GM21619 (cell line): ENCODE measurements at regions not wholly inside any gene's neighbourhood (a gene's known extent, or its start where the extent isn't known, plus 50 kb on each side); places are given as distances from the start of the nearest gene placed in this dataset.

Experiments
- ATAC-seq: cut with Tn5 transposase; IDR thresholded peaks from one replicate; pipeline ENCODE4 v1.9.1; 2021; ENCODE audit not compliant: unreplicated experiment

DNA sequence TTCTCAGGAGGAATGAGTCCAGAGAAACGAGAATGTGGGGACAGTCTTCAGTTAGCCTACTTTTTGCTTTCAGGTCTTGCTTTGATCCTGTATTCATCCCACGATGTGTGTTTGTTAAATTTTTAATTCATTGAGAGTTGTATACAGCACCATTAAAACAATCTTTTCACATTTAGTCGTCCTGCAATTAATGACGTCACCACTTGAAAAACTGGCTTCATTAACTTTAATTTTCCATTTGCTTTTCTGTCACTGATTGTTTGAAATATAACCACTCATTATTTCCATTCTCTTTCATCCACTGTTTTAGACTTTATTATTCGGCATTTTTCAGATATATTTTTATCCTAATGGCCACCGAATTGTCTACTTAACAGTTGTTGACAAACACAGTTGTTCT lies 146.9 kb downstream of the TFEC start:
- no peak for ATAC-seq

DNA sequence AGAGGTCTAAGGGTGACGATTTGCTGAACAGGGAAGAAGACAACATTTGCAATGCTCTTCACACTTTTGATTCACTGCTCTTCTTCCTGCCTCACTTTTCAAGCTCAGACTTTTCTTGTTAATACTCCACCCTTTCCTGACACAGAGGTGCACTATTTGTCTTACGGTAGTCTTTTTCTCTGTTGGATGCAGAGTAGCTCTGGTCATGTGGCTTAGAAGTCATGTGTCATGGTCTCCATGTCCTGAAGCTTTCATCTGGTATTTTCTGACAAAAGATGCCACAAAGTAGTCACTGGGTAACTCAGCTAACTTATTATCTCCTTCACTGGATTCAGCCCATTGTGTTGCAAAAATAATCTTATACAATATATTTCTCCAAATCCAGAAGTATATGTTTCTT lies 149.1 kb downstream of the TFEC start:
- no peak for ATAC-seq

DNA sequence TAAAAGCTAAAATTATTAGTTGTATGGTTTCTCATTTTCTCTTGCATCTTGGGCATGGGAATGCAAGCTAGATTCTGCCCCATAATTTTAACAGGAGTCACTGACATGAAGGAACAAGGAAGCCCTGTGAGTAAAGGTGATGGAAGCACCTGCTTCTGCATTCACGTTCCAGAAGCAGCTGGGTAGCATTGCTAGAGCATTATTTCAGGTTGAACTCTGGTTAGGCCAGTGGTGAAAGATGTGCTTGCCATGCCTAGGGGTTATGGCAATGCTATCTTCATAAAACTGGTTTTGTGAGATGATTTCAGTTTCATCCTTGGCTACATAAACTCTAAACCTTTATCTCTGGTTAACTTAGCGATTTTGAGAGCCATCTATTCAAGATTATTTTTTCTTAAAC lies 151.4 kb downstream of the TFEC start:
- ATAC-seq = no peak

DNA sequence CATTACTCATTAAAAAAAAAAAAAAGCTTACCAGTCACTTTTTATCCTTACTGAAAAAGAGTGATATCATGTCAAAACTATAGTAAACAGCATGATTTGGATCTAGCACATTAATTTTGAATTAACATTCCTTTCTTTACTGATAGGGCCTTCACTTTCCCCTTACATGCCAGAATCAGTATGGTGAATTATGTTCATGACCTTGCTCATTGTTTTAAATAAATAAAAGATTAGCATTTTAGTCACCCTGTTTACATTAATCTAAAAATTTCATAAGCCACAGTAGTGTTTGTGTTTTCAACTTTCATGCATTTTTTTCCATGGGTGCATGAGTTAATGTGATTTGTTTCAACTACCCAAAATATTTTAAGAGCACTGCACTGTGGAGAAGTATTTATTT lies 160.8 kb downstream of the TFEC start:
- no peak for ATAC-seq

DNA sequence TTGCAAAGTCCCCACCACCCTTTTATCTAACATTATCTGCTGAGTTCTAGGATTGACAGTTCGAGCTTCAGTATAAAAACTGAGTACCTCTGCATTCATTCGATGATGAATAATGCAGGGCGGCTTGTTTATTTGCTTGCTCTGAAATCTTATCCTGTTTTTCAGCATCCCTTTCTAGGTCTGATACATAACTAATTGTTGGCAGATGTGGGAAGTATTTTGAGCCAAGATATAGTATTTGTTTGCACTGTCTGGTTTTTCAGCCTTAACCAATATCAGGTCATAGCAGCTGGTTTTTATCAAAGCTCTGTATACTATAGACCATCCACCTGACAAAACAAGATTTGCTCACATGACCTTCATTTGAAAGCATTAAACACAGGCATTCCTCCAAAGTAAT lies 161.4 kb downstream of the TFEC start:
- no peak for ATAC-seq

DNA sequence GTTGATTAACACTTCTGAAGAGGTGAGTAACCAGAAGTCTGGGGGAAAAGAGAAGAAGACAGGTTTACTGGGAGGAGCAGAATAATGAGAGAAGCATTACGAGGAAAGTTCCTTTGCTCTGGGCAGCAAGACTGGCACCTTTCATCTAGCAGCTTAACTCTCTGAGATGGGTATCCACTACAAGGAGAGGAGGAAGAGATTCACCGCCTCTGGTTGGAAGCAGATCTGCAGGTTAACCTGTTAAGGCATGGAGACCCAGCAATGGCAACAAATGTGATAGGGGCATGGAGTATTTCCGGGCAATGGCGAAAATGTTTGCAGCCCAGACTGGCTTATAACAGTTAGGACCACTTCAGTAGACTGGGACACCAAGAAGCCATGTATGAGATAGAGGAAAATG lies 162.2 kb downstream of the TFEC start:
- no peak for ATAC-seq

DNA sequence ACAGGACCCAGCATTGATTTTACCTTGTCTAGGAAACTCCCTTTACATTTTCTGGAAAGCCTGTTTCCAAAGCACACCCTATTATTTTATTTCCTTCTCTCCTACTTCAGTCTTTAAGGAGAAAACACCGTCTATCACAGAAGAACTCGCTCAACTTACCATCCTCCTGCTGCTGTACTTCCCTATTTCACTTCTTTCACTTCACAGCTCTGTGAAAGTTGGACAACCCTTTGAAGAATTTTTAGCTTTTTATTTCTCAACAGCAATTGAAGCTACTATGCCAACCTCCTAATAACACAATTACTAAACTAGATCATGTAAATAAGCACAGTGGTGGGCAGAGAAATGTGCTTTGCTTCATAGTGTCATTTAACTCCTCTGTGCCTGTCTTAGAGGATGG lies 166.5 kb downstream of the TFEC start:
- ATAC-seq = no peak

DNA sequence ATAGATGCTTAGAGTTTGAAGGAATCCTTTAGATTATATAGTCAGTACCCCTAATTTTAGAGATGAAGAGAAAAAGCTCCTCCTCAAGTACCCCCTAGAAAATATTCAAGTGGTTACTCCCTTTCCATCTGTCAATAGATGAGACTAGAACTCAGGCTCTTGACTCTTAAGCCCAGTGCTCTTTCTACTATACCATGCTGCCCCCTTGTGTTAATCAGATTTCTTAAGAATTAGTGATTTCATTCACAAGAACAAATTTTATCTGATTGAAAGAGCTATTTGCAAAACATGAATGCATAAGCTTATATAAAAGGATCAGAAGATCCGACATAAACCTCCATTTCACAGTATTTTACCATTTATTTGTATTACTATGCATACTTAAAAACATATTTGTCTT lies 179.3 kb downstream of the TFEC start:
- ATAC-seq = no peak

DNA sequence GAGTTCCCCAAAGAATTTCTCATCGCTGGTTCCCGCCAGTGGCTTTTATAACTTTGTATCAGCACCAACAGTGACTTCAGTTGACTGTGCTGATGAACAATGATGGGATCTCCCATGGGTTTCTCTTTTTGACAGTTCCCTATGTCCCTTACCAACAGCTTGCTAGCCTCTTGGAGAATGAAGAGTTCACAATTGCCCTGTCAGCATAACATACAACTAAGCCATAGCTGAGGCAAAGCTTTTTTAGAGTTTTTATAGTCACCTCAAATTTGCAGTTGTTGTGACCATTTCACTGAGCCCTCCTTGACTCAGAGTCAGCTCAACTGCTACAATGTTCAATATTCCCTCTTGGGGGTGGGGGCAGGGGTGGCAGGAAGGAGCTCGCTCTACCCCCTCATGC lies 179.8 kb downstream of the TFEC start:
- ATAC-seq = no peak

DNA sequence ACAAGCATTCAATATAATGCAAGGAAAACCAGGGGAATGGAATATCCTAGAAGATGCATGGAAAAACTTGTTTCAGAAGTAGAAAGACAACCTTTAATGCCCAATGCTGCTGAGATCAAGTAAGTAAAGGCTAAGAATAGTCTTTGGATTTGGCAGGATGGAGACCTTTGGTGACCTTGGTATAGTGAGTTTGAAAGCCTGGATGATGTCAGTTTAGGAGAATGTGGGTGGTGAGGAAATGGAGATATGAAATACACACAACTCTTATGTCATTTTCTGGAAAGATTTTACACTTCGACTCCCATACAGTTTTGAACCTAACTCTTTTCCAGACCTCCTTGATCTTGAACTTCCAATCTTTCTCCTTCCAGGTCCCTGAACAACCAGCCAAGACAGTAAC lies 185.7 kb downstream of the TFEC start:
- ATAC-seq = no peak

DNA sequence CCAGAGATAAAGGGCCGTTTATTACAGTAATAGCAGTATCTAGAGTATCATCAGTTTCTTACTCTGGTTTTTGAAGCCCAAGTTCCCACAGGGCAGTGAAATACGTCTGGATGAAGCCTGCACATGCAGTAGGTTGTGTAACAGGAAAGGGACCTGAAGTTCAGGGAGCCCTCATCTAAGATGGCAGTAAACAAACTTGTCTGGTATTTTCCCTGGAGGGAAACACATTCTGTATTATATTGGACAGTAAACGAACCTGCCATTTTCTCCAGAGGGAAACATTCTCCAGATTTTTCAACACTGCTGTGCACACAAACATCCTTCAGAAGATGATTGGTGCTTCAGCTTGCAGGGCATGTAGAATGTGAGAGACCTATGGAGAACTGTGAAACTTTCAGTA lies 189.9 kb downstream of the TFEC start:
- no peak for ATAC-seq

DNA sequence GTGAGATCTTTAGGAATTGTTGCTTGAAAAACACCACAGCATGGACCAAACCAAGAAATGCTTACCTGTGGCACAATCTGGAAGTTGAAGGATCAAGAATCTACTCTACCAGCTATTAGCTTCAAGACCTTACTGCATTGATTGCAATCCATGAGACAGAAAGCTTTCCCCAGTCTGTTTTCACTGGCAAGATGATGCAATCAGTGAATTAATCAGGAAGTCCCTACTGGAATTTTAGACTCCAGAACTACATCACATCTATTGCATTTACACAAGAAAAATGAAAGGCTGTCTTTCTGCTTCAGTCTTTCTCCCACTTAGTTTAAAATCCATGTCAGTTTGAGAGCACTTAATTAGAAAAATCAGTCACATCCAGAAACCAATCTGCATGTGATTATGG lies 191.7 kb downstream of the TFEC start:
- no peak for ATAC-seq

DNA sequence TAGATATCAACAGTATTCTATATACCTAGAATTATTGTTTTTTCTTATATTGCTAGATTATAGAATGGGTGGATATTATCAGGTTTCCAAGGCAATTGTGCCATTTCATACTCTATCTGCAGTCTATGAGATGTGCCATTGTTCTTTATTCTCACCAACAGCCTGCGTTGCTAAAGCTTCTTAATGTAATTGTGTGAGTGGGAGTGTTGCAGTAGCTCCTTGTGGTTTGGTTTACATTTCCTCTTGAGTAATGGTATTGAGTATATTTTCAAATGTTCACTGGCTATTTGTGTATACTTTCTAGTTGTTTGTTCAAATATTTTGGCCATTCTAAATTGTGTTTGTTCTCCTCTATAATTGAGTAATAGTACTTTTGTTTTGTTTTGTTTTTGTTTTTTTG lies 199.2 kb downstream of the TFEC start:
- ATAC-seq = no peak

DNA sequence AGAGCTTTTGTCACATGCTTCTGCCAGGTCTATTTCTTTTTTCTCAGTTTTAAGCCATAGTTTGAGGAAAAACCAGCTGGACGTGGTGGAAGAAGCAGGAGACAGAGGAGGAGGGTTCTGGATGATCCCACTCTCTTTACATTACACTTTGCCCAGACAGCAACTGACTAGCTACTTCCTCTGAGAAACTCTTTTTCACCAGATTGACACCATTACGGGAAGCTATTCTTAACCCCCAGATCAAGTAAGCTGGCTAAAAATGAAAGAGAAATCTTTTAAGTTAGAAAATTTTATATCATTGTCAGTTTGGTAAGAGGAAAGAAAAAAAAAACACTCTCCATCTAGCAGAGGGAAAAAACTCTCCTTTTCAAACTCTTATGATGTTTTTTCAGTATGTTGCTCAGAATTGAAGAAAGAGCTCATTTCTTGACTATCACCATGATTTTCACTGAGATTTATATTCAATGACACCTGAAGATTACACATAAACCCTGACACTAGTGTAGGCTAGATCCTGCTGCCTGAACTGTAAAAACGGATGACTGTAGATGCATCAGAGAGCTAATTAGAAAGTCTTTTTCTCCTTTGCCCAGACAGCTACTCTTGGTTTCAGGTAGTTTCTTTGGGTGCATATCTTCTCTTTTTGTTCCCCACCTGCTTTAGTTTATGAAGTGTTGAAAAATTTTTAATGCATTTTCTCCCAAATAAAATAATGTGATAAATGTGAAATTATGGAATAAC lies 203.1 kb downstream of the TFEC start:
- ATAC-seq = peak; percentile 52

DNA sequence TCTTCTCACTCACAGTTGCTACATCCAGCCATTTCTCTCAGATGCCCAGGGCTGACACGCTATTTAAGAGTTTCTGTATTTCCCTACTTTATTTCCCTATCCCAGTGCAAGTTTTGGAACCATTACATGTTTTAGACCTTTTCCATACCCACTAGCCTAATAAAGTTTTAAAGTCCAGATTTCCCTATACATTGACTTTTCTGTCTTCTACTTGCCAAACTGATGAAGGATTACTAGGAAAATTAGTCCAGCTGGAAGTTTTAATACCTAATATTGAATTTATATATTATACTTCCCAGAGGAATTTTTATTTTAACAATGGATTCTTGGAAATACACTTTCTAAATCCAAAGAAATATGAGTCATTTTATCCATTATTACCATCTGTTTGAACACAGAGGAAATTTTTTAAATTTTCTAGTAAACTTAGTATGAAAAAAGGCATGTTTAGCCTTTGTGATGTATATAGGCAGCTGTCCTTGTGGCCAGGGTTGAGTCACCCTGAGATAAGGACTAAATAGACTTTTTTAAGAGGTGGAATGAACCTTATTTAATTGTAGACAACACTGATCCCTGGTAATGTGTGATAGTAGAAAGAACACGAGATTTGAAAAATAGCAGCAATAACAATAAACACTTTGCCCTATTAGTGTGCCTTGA lies 205.0 kb downstream of the TFEC start:
- no peak for ATAC-seq

DNA sequence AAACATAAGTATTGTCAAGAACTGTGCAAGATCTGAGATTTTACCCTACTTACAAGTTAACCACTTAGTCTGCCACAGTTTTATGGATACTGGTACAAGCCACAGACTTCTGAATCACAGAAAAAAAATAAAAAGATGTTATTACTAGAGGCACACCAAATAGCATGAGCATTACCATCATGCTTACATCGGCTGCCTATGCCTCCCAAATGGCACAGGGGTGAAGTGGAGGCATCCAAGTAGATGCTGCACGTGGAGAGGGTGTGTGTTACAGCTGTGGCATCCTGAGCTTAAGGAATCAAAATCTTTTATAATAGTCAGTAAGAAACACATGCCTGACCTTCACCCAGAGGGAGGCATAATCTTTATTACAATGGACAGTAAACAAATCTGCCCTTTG lies 207.8 kb downstream of the TFEC start:
- no peak for ATAC-seq

DNA sequence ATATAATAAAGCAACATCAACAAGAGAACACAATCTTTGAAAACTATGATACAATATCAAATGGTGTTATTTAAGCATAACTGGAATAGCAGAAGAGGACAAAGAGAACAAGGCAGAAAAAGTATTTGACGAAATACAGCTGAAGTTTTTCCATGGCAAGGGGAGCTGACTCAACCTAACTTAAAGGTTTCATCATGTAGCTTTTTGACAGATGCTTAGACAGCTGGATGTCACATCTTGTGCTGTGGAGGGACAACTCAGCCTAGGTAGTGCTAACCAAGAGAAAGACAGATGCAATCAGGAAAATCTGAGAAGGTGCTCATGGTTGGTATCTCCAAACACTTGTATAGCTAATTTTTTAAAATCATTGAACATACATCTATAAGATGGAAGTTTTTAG lies 208.2 kb downstream of the TFEC start:
- no peak for ATAC-seq

DNA sequence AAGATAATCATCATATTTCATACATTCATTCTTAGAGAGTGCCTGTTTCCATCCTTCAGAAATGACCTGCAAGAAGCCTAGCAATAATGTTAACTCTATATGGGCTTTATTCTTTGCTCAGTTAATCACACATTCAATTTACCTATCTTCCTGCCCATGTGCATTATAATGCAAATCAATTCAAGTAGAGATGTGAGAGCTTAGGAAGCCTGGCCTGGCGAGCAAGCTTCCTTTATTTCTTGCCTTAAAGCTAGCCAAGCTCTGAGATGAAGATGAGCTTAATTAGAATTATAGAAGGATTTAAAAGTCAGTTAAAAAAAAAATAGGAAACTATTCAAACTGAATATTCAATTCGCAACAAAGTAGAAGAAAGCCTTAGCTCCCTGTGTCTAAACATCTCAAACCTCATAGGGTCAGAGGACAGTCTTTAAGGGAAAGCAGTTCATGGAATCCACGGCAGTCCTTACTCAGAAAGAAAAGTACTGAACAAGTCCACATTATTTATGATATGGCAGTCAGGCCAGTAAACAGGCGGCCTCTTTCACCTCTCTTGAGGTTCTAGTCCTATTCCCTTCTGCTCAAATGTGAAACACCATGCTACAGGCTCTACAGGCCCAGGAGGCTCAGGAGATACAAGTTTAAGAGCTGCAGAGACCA lies 214.1 kb downstream of the TFEC start:
- ATAC-seq = no peak

DNA sequence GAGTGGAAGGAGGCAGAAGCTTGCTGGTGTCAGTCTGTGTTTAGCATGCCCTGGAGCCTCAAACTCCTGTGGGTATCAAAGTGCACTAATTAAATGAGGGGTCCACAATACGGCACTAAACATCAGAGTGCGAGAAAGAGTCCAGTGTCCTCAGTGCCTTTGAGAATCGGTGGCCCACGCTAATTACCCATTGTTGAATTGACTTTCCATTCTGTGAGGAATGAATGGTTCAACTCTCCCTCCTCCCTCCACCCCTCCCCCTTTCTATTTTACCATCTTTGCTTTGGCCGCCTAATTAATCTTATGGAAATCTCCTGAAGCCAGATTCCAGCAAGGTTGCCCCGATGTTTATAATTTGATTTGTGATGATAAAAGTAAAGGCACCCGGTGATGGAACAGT lies 217.8 kb downstream of the TFEC start:
- ATAC-seq = no peak

DNA sequence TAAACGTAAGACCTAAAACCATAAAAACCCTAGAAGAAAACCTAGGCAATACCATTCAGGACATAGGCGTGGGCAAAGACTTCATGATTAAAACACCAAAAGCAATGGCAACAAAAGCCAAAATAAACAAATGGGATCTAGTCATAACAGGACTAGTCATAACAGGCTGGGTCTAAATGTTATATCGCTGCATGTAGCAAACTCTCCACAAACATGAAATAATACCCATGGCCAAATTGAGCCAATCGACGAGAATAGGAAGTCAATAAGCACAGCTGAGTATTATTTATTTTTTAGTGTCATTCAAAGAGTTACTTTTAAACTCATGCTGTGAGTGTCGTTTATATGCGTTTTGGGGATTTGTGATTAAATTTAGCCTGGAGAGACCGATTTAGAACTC lies 225.1 kb downstream of the TFEC start:
- ATAC-seq = no peak

DNA sequence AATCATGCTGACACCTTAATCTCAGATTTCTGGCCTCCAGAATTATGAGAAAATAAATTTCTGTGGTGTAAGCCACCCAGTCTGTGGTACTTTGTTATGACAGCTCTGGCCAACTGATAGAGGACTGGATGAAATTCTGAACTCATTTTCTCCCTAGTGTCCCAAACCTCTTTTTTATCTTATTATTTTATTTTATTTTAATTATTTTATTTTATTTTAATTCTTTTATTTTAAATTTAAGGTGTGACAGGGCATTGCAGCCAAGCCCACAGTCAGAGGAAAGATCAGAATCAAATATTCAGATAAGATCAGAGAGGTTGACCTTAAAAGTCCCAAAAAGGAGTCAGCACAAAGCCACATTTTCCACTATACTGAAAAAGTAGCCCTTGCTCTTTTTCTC lies 228.1 kb downstream of the TFEC start:
- no peak for ATAC-seq

DNA sequence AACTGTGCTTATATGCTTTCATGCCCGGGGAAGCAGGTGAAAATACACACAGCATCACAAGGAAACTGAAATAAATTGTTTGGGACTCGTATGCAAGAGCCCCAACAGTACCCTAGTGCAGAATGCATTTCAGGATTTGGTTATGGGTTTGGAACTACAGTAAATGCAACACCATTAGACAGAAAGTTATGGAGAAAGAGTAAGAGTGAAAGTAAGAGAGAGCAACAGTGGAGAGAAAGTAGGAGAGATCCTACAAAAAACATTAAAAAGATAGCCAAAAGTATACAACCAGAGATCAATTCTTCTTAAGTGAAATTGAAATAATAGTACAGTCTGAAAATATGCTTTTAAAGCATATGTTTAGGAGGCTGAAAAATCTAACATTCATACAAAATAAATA lies 231.1 kb downstream of the TFEC start:
- no peak for ATAC-seq
